ENCODE measurements at regions not wholly inside any gene's neighbourhood (a gene's known extent, or its start where the extent isn't known, plus 50 kb on each side); places are given as distances from the start of the nearest gene placed in this dataset.

- no peak for TF ChIP-seq SIN3A (IDR thresholded peaks at IDR 0.05; ENCODE audit: borderline replicate concordance, insufficient read depth, low read depth, low read length)
- TF ChIP-seq, protein P1, sequence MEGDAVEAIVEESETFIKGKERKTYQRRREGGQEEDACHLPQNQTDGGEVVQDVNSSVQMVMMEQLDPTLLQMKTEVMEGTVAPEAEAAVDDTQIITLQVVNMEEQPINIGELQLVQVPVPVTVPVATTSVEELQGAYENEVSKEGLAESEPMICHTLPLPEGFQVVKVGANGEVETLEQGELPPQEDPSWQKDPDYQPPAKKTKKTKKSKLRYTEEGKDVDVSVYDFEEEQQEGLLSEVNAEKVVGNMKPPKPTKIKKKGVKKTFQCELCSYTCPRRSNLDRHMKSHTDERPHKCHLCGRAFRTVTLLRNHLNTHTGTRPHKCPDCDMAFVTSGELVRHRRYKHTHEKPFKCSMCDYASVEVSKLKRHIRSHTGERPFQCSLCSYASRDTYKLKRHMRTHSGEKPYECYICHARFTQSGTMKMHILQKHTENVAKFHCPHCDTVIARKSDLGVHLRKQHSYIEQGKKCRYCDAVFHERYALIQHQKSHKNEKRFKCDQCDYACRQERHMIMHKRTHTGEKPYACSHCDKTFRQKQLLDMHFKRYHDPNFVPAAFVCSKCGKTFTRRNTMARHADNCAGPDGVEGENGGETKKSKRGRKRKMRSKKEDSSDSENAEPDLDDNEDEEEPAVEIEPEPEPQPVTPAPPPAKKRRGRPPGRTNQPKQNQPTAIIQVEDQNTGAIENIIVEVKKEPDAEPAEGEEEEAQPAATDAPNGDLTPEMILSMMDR (IDR thresholded peaks at IDR 0.05) = no peak
- TF ChIP-seq POLR2AphosphoS5 (IDR thresholded peaks at IDR 0.05; ENCODE audit: low read depth, low read length) = no peak
- TF ChIP-seq, protein P2, sequence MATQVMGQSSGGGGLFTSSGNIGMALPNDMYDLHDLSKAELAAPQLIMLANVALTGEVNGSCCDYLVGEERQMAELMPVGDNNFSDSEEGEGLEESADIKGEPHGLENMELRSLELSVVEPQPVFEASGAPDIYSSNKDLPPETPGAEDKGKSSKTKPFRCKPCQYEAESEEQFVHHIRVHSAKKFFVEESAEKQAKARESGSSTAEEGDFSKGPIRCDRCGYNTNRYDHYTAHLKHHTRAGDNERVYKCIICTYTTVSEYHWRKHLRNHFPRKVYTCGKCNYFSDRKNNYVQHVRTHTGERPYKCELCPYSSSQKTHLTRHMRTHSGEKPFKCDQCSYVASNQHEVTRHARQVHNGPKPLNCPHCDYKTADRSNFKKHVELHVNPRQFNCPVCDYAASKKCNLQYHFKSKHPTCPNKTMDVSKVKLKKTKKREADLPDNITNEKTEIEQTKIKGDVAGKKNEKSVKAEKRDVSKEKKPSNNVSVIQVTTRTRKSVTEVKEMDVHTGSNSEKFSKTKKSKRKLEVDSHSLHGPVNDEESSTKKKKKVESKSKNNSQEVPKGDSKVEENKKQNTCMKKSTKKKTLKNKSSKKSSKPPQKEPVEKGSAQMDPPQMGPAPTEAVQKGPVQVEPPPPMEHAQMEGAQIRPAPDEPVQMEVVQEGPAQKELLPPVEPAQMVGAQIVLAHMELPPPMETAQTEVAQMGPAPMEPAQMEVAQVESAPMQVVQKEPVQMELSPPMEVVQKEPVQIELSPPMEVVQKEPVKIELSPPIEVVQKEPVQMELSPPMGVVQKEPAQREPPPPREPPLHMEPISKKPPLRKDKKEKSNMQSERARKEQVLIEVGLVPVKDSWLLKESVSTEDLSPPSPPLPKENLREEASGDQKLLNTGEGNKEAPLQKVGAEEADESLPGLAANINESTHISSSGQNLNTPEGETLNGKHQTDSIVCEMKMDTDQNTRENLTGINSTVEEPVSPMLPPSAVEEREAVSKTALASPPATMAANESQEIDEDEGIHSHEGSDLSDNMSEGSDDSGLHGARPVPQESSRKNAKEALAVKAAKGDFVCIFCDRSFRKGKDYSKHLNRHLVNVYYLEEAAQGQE (IDR thresholded peaks at IDR 0.05; ENCODE audit: insufficient read depth in 1 of 2, low read depth in 2 of 2, low read length in 1 of 2) = no peak
- TF ChIP-seq TCF7L2 (IDR thresholded peaks at IDR 0.05; ENCODE audit: low read depth, low read length) = no peak
Measured at GRCh38 chr2:199684832-199685231, 166.2 kb downstream of the FTCDNL1 start.
